ENCODE measurements at regions not wholly inside any gene's neighbourhood (a gene's known extent, or its start where the extent isn't known, plus 50 kb on each side); places are given as distances from the start of the nearest gene placed in this dataset.

DNA sequence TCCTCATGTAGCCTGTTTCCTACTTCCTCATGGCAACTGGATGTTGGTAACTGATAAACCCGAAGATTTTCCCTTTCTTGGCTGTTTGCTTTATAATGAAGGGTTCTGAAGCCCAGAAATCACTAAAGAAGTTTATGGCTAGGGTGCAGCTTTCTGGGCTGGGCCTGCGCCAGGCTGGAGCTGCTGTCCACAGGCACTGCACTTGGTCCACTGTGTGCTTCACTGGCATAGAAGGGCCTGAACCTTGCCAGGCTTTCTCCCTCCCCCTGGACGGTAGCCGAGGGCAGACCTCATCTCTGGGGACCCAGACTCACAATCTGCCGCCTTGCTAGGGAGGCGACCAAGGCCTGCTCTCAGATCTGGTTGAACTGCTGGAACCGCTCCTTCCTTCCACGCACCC lies 133.3 kb upstream of the SPRED2 start:
- ChIA-PET POLR2A (ENCODE audit: low non-redundant PET) (no interaction called here), CTCF (no interaction called here)
- intact Hi-C loops (cut with micrococcal nuclease; ENCODE audit: unreplicated experiment): no loop called here
- H3K27ac ChIP-seq (ENCODE audit: low read depth, low read length, poor library complexity, severe bottlenecking): no peak overlapping the region
- no peaks in the 10 kb centered on the region for H3K9me3 ChIP-seq (ENCODE audit: low read depth, low read length, poor library complexity, severe bottlenecking)
- BruUV-seq (replicated peaks): no TSS peak
- H3K4me3 ChIP-seq (ENCODE audit: low read depth, low read length, poor library complexity, severe bottlenecking): no peak overlapping the region
- peaks cover 20% of the 10 kb centered on the region for H3K4me1 ChIP-seq (ENCODE audit: insufficient read depth, low read length, poor library complexity, severe bottlenecking)
- H3K36me3 ChIP-seq (ENCODE audit: insufficient read depth, low read length, poor library complexity, severe bottlenecking): no peaks in the 10 kb centered on the region
- DNase-seq (ENCODE audit: low spot score): no peak
- H3K27me3 ChIP-seq (replicated peaks; ENCODE audit: insufficient read depth, low read depth, low read length, poor library complexity): no peaks in the 10 kb centered on the region
- TF ChIP-seq EZH2 (IDR thresholded peaks at IDR 0.05; ENCODE audit: borderline replicate concordance, low read depth, low read length, poor library complexity, severe bottlenecking): no peak

GRCh38 chr2:65564299-65564698 lies 131.9 kb upstream of the SPRED2 start:
- CTCF ChIA-PET: no interaction called here
- Histone ChIP-seq H3K4me1 (ENCODE audit: insufficient read depth, low read length, poor library complexity, severe bottlenecking) (peaks cover 20% of the 10 kb centered on the region), H3K27me3 (replicated peaks; ENCODE audit: insufficient read depth, low read depth, low read length, poor library complexity) (no peaks in the 10 kb centered on the region), H3K4me3 (ENCODE audit: low read depth, low read length, poor library complexity, severe bottlenecking) (no peak overlapping the region), H3K9me3 (ENCODE audit: low read depth, low read length, poor library complexity, severe bottlenecking) (no peaks in the 10 kb centered on the region), H3K36me3 (ENCODE audit: insufficient read depth, low read length, poor library complexity, severe bottlenecking) (no peaks in the 10 kb centered on the region), H3K27ac (ENCODE audit: low read depth, low read length, poor library complexity, severe bottlenecking) (no peak overlapping the region)
- no peak for DNase-seq (ENCODE audit: low spot score)
- no TSS peak for BruUV-seq (replicated peaks)
- TF ChIP-seq CTCF (conservative IDR thresholded peaks at IDR 0.05; ENCODE audit: low read depth, low read length) (no peak), EZH2 (IDR thresholded peaks at IDR 0.05; ENCODE audit: borderline replicate concordance, low read depth, low read length, poor library complexity, severe bottlenecking) (no peak)
- POLR2A ChIA-PET (ENCODE audit: low non-redundant PET): no interaction called here
- intact Hi-C loops (cut with micrococcal nuclease; ENCODE audit: unreplicated experiment): no loop called here

GRCh38 chr2:65562890-65563289 lies 130.5 kb upstream of the SPRED2 start:
- Histone ChIP-seq H3K36me3 (ENCODE audit: insufficient read depth, low read length, poor library complexity, severe bottlenecking) (no peaks in the 10 kb centered on the region), H3K4me3 (ENCODE audit: low read depth, low read length, poor library complexity, severe bottlenecking) (no peak overlapping the region), H3K27me3 (replicated peaks; ENCODE audit: insufficient read depth, low read depth, low read length, poor library complexity) (no peaks in the 10 kb centered on the region), H3K4me1 (ENCODE audit: insufficient read depth, low read length, poor library complexity, severe bottlenecking) (peaks cover 20% of the 10 kb centered on the region), H3K9me3 (ENCODE audit: low read depth, low read length, poor library complexity, severe bottlenecking) (no peaks in the 10 kb centered on the region), H3K27ac (ENCODE audit: low read depth, low read length, poor library complexity, severe bottlenecking) (no peak overlapping the region)
- no peak for TF ChIP-seq EZH2 (IDR thresholded peaks at IDR 0.05; ENCODE audit: borderline replicate concordance, low read depth, low read length, poor library complexity, severe bottlenecking)
- no peak for TF ChIP-seq CTCF (conservative IDR thresholded peaks at IDR 0.05; ENCODE audit: low read depth, low read length)
- DNase-seq (ENCODE audit: low spot score): no peak
- ChIA-PET CTCF (interaction anchor here (1.3 kb wide), 1 partner anchor 297 kb away, joined by 3 read pairs; no protein-coding TSS in a partner anchor), POLR2A (ENCODE audit: low non-redundant PET) (no interaction called here)
- no TSS peak for BruUV-seq (replicated peaks)
- intact Hi-C loops (cut with micrococcal nuclease; ENCODE audit: unreplicated experiment): no loop called here

- no peaks in the 10 kb centered on the region for H3K9me3 ChIP-seq (ENCODE audit: low read depth, low read length, poor library complexity, severe bottlenecking)
- no peak overlapping the region for H3K27ac ChIP-seq (ENCODE audit: low read depth, low read length, poor library complexity, severe bottlenecking)
- H3K36me3 ChIP-seq (ENCODE audit: insufficient read depth, low read length, poor library complexity, severe bottlenecking): no peaks in the 10 kb centered on the region
- BruUV-seq (replicated peaks): no TSS peak
- ChIA-PET POLR2A (ENCODE audit: low non-redundant PET) (no interaction called here), CTCF (no interaction called here)
- no peaks in the 10 kb centered on the region for H3K4me1 ChIP-seq (ENCODE audit: insufficient read depth, low read length, poor library complexity, severe bottlenecking)
- TF ChIP-seq EZH2 (IDR thresholded peaks at IDR 0.05; ENCODE audit: borderline replicate concordance, low read depth, low read length, poor library complexity, severe bottlenecking) (no peak), CTCF (conservative IDR thresholded peaks at IDR 0.05; ENCODE audit: low read depth, low read length) (no peak)
- H3K27me3 ChIP-seq (replicated peaks; ENCODE audit: insufficient read depth, low read depth, low read length, poor library complexity): no peaks in the 10 kb centered on the region
- no peak for DNase-seq (ENCODE audit: low spot score)
- intact Hi-C loops (cut with micrococcal nuclease; ENCODE audit: unreplicated experiment): no loop called here
- no peak overlapping the region for H3K4me3 ChIP-seq (ENCODE audit: low read depth, low read length, poor library complexity, severe bottlenecking)
Observed at GRCh38 chr2:65558743-65559142, 126.3 kb upstream of the SPRED2 start.
